ENCODE measurements at regions not wholly inside any gene's neighbourhood (a gene's known extent, or its start where the extent isn't known, plus 50 kb on each side); places are given as distances from the start of the nearest gene placed in this dataset.
"Not testable (repeated sequence)": the region's sequence is repeated elsewhere in the genome, so short reads cannot be mapped to it uniquely, and the experiment has no call there.

DNA sequence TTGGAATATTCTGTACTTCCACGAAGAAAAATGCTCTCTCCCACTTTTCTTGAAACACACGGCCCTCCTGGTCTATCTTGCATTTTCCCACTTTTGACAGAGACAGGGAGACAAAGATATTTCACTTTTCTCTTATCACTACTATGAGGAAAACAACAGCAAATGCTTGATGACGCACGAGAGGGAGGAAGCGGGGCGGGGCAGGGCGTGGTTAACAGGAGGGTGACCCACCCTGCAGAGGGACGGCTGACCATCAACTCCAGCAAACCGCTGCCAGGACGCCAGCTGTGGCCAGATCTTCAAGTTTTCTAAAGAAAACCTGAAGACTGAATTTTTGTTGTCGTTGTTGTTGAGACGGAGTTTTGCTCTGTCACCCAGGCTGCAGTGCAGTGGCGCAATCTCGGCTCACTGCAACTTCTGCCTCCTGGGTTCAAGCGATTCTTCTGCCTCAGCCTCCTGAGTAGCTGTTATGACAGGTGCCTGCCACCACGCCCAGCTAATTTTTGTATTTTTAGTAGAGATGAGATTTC, 63.8 kb downstream of the NSUN5 start:
- SMC1A ChIA-PET (ENCODE audit: uncharacterized antibody, unreplicated experiment); BruUV-seq (replicated peaks); FAIRE-seq; H2AFZ ChIP-seq (ENCODE audit: control insufficient read depth, low read depth, low read length); POLR2A ChIA-PET; RAD21 ChIA-PET (ENCODE audit: unreplicated experiment); DNase-seq (ENCODE audit: low read depth, low spot score); H3K36me3 ChIP-seq (ENCODE audit: control insufficient read depth in 2 of 2, insufficient read depth in 2 of 2, low read length in 1 of 2); H3K9ac ChIP-seq (ENCODE audit: control insufficient read depth, insufficient read depth, low read length); H3K4me1 ChIP-seq (ENCODE audit: control insufficient read depth, insufficient read depth, low read length); intact Hi-C loops (cut with micrococcal nuclease; ENCODE audit: unreplicated experiment); in situ Hi-C loops (cut with MboI); H3K4me2 ChIP-seq (ENCODE audit: control insufficient read depth, insufficient read depth); CTCF ChIA-PET; H4K20me1 ChIP-seq (ENCODE audit: control insufficient read depth, insufficient read depth); H3K27me3 ChIP-seq (replicated peaks in 1 of 2; ENCODE audit: control insufficient read depth in 2 of 2, insufficient read depth in 2 of 2, low read length in 1 of 2); H3K9me3 ChIP-seq (replicated peaks; ENCODE audit: control insufficient read depth, insufficient read depth, low read length); ATAC-seq; H3K27ac ChIP-seq (ENCODE audit: control insufficient read depth, insufficient read depth); H3K79me2 ChIP-seq (ENCODE audit: control insufficient read depth, insufficient read depth, low read length); H3K4me3 ChIP-seq: not testable (repeated sequence)
- 70% methylated on average over 14 of the region's 16 CpGs for WGBS (ENCODE audit: insufficient coverage, insufficient replicate concordance, low lambda C conversion rate, missing lambda C conversion rate)

DNA sequence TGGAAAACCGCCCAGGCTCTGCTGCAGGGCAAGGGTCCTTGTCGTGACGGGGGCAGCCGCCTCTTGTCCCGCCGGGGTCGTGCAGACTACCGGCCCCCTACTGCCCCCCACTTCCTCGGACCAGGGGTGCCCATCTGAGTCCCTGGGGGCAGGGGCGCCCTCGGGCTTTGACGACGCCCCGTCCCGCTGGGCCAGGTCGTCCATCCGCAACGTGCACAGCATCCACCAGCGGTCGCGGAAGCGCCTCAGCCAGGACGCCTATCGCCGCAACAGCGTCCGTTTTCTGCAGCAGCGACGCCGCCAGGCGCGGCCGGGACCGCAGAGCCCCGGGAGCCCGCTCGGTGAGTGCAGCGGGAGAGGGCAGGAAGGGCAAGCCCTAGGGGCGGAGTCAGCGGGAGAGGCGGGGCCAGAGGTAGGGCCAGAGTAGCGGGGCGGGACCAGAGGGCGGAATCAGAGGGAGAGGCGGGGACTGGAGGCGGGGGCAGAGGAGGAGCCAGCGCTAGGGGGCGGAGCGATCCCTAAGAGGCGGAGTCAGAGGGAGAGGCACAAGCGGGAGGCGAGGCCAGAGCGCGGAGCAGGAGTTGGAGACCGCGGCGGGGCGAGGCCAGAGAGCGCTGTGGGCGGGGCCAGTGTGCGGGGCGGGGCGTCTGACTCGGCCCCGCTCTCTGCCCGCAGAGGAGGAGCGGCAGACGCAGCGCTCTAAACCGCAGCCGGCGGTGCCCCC, 73.5 kb downstream of the NSUN5 start:
- not testable (repeated sequence) for DNase-seq (ENCODE audit: low read depth, low spot score)

DNA sequence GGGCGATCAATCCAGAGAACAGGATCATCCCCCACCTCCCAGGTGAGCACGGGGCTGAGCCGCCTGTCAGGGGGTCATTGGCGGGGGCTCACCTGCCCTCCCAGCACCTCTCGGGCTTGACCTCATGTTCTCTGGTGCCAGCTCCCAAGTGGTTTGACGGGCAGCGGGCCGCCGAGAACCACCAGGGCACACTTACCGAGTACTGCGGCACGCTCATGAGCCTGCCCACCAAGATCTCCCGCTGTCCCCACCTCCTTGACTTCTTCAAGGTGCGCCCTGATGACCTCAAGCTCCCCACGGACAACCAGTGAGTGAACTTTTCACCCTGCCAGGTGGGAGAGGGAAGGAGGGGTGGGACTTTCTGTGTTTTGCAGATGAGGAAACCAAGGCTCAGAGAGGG, 82.9 kb downstream of the NSUN5 start:
- ATAC-seq; H3K9ac ChIP-seq (ENCODE audit: control insufficient read depth, insufficient read depth, low read length); SMC1A ChIA-PET (ENCODE audit: uncharacterized antibody, unreplicated experiment); H3K27me3 ChIP-seq (replicated peaks in 1 of 2; ENCODE audit: control insufficient read depth in 2 of 2, insufficient read depth in 2 of 2, low read length in 1 of 2); RAD21 ChIA-PET (ENCODE audit: unreplicated experiment); H2AFZ ChIP-seq (ENCODE audit: control insufficient read depth, low read depth, low read length); H3K9me3 ChIP-seq (replicated peaks; ENCODE audit: control insufficient read depth, insufficient read depth, low read length); POLR2A ChIA-PET; H3K4me2 ChIP-seq (ENCODE audit: control insufficient read depth, insufficient read depth); DNase-seq (ENCODE audit: low read depth, low spot score); CTCF ChIA-PET; H3K4me1 ChIP-seq (ENCODE audit: control insufficient read depth, insufficient read depth, low read length); FAIRE-seq; H3K36me3 ChIP-seq (ENCODE audit: control insufficient read depth in 2 of 2, insufficient read depth in 2 of 2, low read length in 1 of 2); H3K27ac ChIP-seq (ENCODE audit: control insufficient read depth, insufficient read depth); H3K4me3 ChIP-seq; BruUV-seq (replicated peaks); intact Hi-C loops (cut with micrococcal nuclease; ENCODE audit: unreplicated experiment); in situ Hi-C loops (cut with MboI); H4K20me1 ChIP-seq (ENCODE audit: control insufficient read depth, insufficient read depth); H3K79me2 ChIP-seq (ENCODE audit: control insufficient read depth, insufficient read depth, low read length): not testable (repeated sequence)
- 96% methylated on average over 14 of the region's 15 CpGs for WGBS (ENCODE audit: insufficient coverage, insufficient replicate concordance, low lambda C conversion rate, missing lambda C conversion rate)

More for the DNA sequence above, 73.5 kb downstream of the NSUN5 start:
- H3K9ac ChIP-seq (ENCODE audit: control insufficient read depth, insufficient read depth, low read length); CTCF ChIA-PET; H3K36me3 ChIP-seq (ENCODE audit: control insufficient read depth in 2 of 2, insufficient read depth in 2 of 2, low read length in 1 of 2); POLR2A ChIA-PET; H2AFZ ChIP-seq (ENCODE audit: control insufficient read depth, low read depth, low read length); H3K27me3 ChIP-seq (replicated peaks in 1 of 2; ENCODE audit: control insufficient read depth in 2 of 2, insufficient read depth in 2 of 2, low read length in 1 of 2); intact Hi-C loops (cut with micrococcal nuclease; ENCODE audit: unreplicated experiment); H3K27ac ChIP-seq (ENCODE audit: control insufficient read depth, insufficient read depth); SMC1A ChIA-PET (ENCODE audit: uncharacterized antibody, unreplicated experiment); H3K4me1 ChIP-seq (ENCODE audit: control insufficient read depth, insufficient read depth, low read length); in situ Hi-C loops (cut with MboI); H4K20me1 ChIP-seq (ENCODE audit: control insufficient read depth, insufficient read depth); H3K4me2 ChIP-seq (ENCODE audit: control insufficient read depth, insufficient read depth); H3K9me3 ChIP-seq (replicated peaks; ENCODE audit: control insufficient read depth, insufficient read depth, low read length); RAD21 ChIA-PET (ENCODE audit: unreplicated experiment); BruUV-seq (replicated peaks); H3K4me3 ChIP-seq; H3K79me2 ChIP-seq (ENCODE audit: control insufficient read depth, insufficient read depth, low read length); FAIRE-seq: not testable (repeated sequence)
- ATAC-seq, result peak; percentile 96
- WGBS (ENCODE audit: insufficient coverage, insufficient replicate concordance, low lambda C conversion rate, missing lambda C conversion rate), result 0% methylated on average over 3 of the region's 72 CpGs

DNA sequence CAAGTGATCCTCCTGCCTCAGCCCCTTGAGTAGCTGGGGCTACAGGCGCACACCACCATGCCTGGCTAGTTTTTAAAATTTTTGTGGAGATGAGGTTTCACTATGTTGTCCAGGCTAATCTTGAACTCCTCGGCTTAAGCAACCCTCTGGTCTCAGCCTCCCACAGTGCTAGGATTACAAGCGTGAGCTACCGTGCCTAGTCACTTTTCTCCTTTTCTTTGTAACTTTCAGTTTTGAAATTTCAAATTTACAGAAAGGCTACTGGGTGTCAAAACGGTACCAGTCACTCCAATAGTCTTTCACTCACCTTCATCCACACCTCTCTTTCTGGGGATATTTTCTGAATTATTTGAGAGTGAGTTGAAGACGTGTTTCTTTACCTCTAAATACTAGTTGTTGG, 86.9 kb downstream of the NSUN5 start:
- H3K27ac ChIP-seq (ENCODE audit: control insufficient read depth, insufficient read depth); H3K36me3 ChIP-seq (ENCODE audit: control insufficient read depth in 2 of 2, insufficient read depth in 2 of 2, low read length in 1 of 2); H2AFZ ChIP-seq (ENCODE audit: control insufficient read depth, low read depth, low read length); CTCF ChIA-PET; H3K4me3 ChIP-seq; H3K4me1 ChIP-seq (ENCODE audit: control insufficient read depth, insufficient read depth, low read length); DNase-seq (ENCODE audit: low read depth, low spot score); H3K27me3 ChIP-seq (replicated peaks in 1 of 2; ENCODE audit: control insufficient read depth in 2 of 2, insufficient read depth in 2 of 2, low read length in 1 of 2); H3K9ac ChIP-seq (ENCODE audit: control insufficient read depth, insufficient read depth, low read length); intact Hi-C loops (cut with micrococcal nuclease; ENCODE audit: unreplicated experiment); H3K4me2 ChIP-seq (ENCODE audit: control insufficient read depth, insufficient read depth); H3K9me3 ChIP-seq (replicated peaks; ENCODE audit: control insufficient read depth, insufficient read depth, low read length); H4K20me1 ChIP-seq (ENCODE audit: control insufficient read depth, insufficient read depth); POLR2A ChIA-PET; H3K79me2 ChIP-seq (ENCODE audit: control insufficient read depth, insufficient read depth, low read length); SMC1A ChIA-PET (ENCODE audit: uncharacterized antibody, unreplicated experiment); in situ Hi-C loops (cut with MboI); RAD21 ChIA-PET (ENCODE audit: unreplicated experiment); FAIRE-seq: not testable (repeated sequence)
- TSS peak; percentile 89 for BruUV-seq (replicated peaks)
- WGBS (ENCODE audit: insufficient coverage, insufficient replicate concordance, low lambda C conversion rate, missing lambda C conversion rate), result no CpG with 5 or more reads among the region's 6 CpGs
- ATAC-seq, result peak; percentile 56

All from GM12878 (cell line).